ENCODE measurements at regions not wholly inside any gene's neighbourhood (a gene's known extent, or its start where the extent isn't known, plus 50 kb on each side); places are given as distances from the start of the nearest gene placed in this dataset.

DNA sequence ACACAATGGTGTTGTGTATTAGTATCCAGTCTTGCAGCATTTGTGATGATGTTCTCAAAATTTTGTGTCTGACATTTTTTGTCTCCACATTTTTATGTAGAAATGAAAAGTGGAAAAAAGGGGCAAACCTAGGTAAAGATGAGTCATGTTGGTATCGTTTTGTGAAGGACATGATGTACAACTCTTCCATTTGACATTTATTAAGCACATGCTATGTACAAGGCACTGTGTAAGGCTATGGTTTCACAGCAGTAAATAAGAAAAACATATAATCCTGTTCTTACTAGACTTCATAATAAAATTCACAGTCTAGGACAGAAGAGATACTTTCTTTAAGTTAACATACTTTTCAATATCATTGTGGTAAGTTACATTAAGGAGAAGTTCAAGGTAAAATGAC is 143.5 kb upstream of the CNTN4 start:
- TF ChIP-seq, protein P1, sequence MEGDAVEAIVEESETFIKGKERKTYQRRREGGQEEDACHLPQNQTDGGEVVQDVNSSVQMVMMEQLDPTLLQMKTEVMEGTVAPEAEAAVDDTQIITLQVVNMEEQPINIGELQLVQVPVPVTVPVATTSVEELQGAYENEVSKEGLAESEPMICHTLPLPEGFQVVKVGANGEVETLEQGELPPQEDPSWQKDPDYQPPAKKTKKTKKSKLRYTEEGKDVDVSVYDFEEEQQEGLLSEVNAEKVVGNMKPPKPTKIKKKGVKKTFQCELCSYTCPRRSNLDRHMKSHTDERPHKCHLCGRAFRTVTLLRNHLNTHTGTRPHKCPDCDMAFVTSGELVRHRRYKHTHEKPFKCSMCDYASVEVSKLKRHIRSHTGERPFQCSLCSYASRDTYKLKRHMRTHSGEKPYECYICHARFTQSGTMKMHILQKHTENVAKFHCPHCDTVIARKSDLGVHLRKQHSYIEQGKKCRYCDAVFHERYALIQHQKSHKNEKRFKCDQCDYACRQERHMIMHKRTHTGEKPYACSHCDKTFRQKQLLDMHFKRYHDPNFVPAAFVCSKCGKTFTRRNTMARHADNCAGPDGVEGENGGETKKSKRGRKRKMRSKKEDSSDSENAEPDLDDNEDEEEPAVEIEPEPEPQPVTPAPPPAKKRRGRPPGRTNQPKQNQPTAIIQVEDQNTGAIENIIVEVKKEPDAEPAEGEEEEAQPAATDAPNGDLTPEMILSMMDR (IDR thresholded peaks at IDR 0.05; ENCODE audit: low read length): no peak
- TF ChIP-seq EZH2 (optimal IDR thresholded peaks at IDR 0.05; ENCODE audit: low read depth, low read length) (no peak), EZH2phosphoT487 (IDR thresholded peaks at IDR 0.05; ENCODE audit: low read length) (no peak)
